ENCODE measurements at regions not wholly inside any gene's neighbourhood (a gene's known extent, or its start where the extent isn't known, plus 50 kb on each side); places are given as distances from the start of the nearest gene placed in this dataset.

DNA sequence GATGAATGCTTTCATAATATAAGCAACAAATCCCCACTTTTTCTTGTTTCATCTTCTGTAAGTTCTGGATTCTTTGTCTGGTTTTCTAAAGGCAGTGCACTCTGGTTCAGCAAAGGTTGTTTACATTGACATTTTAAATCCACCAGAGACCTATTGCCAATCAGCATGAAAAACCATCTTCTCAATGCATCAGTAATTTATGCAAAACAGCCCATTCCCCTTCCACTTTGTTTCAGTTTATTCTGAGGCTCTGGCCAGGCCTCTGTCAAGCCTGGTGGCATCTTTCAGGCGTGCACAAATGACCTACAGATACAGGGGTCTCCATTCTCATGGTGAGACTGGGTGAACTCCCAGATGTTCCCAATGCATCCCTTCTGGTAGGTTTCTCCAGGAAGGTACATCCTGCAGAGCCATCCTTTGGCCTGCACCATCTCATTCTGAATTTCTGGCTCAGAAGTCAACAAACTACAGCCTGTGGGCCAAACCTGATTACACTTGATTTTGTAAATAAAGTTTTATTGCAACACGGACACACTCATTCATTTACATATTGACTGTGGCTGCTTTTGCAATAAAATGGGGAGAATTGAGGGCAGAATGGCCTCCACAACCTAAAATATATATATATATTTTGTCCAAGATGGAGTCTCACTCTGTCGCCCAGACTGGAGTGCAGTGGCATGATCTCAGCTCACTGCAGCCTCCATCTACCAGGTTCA is 405.4 kb downstream of the PREX1 start:
- TF ChIP-seq CTCF (IDR thresholded peaks at IDR 0.05), result no peak
- no peak for TF ChIP-seq POLR2A (IDR thresholded peaks at IDR 0.05)
